ENCODE measurements at regions not wholly inside any gene's neighbourhood (a gene's known extent, or its start where the extent isn't known, plus 50 kb on each side); places are given as distances from the start of the nearest gene placed in this dataset.
A peak's percentile ranks its signal among the peaks of the same experiment; 100 is the strongest.
"Not testable (repeated sequence)": the region's sequence is repeated elsewhere in the genome, so short reads cannot be mapped to it uniquely, and the experiment has no call there.

DNA sequence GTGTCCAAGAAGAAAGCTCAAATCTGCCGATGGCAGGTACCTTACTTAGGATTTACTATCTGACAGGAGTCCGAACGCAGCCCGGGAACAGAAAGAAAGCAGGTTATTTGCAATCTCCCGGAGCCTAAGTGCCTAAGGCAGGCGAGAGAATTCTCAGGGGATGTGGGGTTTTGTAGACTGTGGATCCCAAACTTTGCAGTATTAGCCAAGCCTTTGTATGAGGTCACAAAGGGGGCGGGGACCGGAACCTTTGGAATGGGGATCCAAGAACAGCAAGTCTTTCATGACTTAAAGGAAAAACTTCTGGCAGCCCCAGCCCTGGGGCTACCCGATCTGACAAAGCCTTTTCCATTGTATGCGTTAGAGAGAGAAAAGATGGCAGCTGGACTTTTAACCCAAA is 80.6 kb upstream of the RUBCNL start:
- H3K27me3 ChIP-seq (ENCODE audit: insufficient read depth, low read length); H3K36me3 ChIP-seq (ENCODE audit: insufficient read depth, low read length); H3K27ac ChIP-seq (ENCODE audit: low read depth, low read length); H3K79me2 ChIP-seq (ENCODE audit: control insufficient read depth, insufficient read depth, low read length, unreplicated experiment); H3K4me1 ChIP-seq (ENCODE audit: control insufficient read depth, insufficient read depth, low read length, unreplicated experiment); H2AFZ ChIP-seq (ENCODE audit: low read length, unreplicated experiment); H3K4me3 ChIP-seq (ENCODE audit: low read depth, low read length): not testable (repeated sequence)

DNA sequence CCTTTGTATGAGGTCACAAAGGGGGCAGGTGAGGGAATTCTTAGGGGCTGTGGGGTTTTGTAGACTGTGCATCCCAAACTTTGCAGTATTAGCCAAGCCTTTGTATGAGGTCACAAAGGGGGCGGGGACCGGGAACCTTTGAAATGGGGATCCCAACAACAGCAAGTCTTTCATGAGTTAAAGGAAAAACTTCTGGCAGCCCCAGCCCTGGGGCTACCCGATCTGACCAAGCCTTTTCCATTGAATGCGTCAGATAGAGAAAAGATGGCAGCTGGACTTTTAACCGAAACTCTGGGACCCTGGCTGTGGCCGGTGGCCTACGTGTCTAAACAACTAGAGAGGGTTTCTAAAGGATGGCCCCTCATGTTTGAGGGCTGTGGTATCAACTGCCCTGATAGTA is 79.0 kb upstream of the RUBCNL start:
- H2AFZ ChIP-seq (ENCODE audit: low read length, unreplicated experiment); H3K4me1 ChIP-seq (ENCODE audit: control insufficient read depth, insufficient read depth, low read length, unreplicated experiment); H3K36me3 ChIP-seq (ENCODE audit: insufficient read depth, low read length); H3K27me3 ChIP-seq (ENCODE audit: insufficient read depth, low read length); H3K27ac ChIP-seq (ENCODE audit: low read depth, low read length); H3K4me3 ChIP-seq (ENCODE audit: low read depth, low read length); H3K79me2 ChIP-seq (ENCODE audit: control insufficient read depth, insufficient read depth, low read length, unreplicated experiment): not testable (repeated sequence)

DNA sequence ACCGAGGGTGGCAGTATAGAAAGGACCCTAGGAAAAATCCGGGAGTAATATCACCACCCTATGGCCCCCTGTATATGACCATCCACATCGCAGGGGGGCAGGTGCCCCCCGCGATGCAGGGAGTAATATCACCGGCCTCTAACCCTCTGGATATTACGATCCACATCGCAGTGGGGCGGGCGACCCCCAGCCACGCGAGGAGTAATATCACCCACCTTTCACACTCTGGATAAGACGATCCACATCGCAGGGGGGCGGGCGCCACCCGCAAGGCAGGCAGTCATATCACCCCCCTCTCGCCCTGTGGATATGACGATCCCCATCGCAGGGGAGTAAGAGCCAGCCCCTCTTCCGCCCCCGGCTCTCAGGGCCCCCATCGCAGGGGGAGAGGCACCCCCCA is 76.7 kb upstream of the RUBCNL start:
- Histone ChIP-seq H2AFZ (ENCODE audit: low read length, unreplicated experiment) (no peak overlapping the region), H3K4me3 (ENCODE audit: low read depth, low read length) (no peak overlapping the region), H3K27me3 (ENCODE audit: insufficient read depth, low read length) (no peaks in the 10 kb centered on the region), H3K4me1 (ENCODE audit: control insufficient read depth, insufficient read depth, low read length, unreplicated experiment) (no peaks in the 10 kb centered on the region), H3K79me2 (ENCODE audit: control insufficient read depth, insufficient read depth, low read length, unreplicated experiment) (no peaks in the 10 kb centered on the region), H3K27ac (ENCODE audit: low read depth, low read length) (no peak overlapping the region), H3K36me3 (ENCODE audit: insufficient read depth, low read length) (no peaks in the 10 kb centered on the region)

DNA sequence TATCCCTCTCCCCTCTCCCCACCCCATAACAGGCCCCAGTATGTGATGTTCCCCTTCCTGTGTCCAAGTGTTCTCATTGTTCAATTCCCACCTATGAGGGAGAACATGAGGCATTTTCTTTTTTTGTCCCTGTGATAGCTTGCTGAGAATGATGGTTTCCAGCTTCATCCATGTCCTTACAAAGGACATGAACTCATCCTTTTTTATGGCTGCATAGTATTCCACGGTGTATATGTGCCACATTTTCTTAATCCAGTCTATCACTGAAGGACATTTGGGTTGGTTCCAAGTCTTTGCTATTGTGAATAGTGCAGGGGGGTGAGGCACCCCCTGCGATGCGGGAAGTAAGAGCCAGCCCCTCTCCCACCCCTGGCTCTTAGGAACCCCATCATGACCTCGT is 73.2 kb upstream of the RUBCNL start:
- not testable (repeated sequence) for H3K4me1 ChIP-seq (ENCODE audit: control insufficient read depth, insufficient read depth, low read length, unreplicated experiment); H3K4me3 ChIP-seq (ENCODE audit: low read depth, low read length); H3K27ac ChIP-seq (ENCODE audit: low read depth, low read length); H3K36me3 ChIP-seq (ENCODE audit: insufficient read depth, low read length); H3K79me2 ChIP-seq (ENCODE audit: control insufficient read depth, insufficient read depth, low read length, unreplicated experiment); H3K27me3 ChIP-seq (ENCODE audit: insufficient read depth, low read length); H2AFZ ChIP-seq (ENCODE audit: low read length, unreplicated experiment)

DNA sequence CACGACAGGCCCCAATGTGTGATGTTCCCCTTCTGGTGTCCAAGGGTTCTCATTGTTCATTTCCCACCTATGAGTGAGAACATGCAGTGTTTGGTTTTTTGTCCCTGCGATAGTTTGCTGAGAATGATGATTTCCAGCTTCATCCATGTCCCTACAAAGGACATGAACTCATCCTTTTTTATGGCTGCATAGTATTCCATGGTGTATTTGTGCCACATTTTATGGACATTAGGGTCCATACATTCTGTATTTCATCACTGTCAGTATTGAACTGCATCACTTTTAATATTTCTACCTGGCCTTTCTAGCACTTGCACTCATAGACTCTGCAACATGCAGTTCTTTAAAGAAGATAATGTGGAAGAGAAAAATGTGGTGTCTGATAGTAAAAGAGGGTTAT is 70.2 kb upstream of the RUBCNL start:
- H2AFZ ChIP-seq (ENCODE audit: low read length, unreplicated experiment); H3K4me1 ChIP-seq (ENCODE audit: control insufficient read depth, insufficient read depth, low read length, unreplicated experiment); H3K27me3 ChIP-seq (ENCODE audit: insufficient read depth, low read length); H3K27ac ChIP-seq (ENCODE audit: low read depth, low read length); H3K36me3 ChIP-seq (ENCODE audit: insufficient read depth, low read length); H3K79me2 ChIP-seq (ENCODE audit: control insufficient read depth, insufficient read depth, low read length, unreplicated experiment); H3K4me3 ChIP-seq (ENCODE audit: low read depth, low read length): not testable (repeated sequence)

DNA sequence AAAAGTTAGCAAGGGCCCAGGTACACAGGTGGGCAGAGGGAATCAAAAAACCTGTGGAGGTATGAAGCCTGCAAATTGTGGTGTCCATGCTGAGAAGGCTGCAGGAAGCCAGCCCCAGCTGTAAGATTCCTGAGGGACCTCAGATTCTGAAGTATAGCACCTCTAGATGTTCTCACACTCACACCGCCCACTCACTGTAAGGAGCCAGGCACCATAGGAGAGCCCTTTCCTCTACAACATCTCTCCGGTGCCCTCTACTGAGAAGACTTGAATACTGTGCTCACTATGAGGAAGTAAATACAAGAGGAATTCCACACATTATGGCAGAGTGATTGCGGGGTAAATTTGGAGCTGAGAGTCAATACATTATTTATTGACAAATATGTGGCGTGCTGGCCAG is 68.9 kb upstream of the RUBCNL start:
- H3K79me2 ChIP-seq (ENCODE audit: control insufficient read depth, insufficient read depth, low read length, unreplicated experiment); H3K4me1 ChIP-seq (ENCODE audit: control insufficient read depth, insufficient read depth, low read length, unreplicated experiment); H2AFZ ChIP-seq (ENCODE audit: low read length, unreplicated experiment); H3K4me3 ChIP-seq (ENCODE audit: low read depth, low read length); H3K36me3 ChIP-seq (ENCODE audit: insufficient read depth, low read length); H3K27ac ChIP-seq (ENCODE audit: low read depth, low read length); H3K27me3 ChIP-seq (ENCODE audit: insufficient read depth, low read length): not testable (repeated sequence)

DNA sequence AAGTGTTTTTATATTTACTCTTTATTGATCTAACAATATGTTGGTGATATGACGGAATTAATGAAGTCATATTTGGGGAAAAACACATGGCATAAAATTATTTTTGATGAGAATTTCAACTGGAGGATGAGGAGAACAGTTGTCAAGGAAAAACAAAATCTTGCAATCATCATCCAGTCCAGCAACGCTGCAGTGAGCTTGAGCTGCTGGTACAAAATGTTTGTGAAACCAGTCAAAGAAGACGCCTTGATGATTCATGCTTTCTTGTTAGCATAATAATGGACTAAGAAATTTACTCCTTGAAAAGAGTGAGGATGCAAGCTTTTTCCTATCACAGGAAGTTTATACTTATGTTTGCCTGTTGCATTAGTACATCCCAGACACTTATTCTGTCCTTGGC is 64.1 kb upstream of the RUBCNL start:
- not testable (repeated sequence) for H3K4me1 ChIP-seq (ENCODE audit: control insufficient read depth, insufficient read depth, low read length, unreplicated experiment); H3K36me3 ChIP-seq (ENCODE audit: insufficient read depth, low read length); H3K27me3 ChIP-seq (ENCODE audit: insufficient read depth, low read length); H3K4me3 ChIP-seq (ENCODE audit: low read depth, low read length); H2AFZ ChIP-seq (ENCODE audit: low read length, unreplicated experiment); H3K79me2 ChIP-seq (ENCODE audit: control insufficient read depth, insufficient read depth, low read length, unreplicated experiment); H3K27ac ChIP-seq (ENCODE audit: low read depth, low read length)

DNA sequence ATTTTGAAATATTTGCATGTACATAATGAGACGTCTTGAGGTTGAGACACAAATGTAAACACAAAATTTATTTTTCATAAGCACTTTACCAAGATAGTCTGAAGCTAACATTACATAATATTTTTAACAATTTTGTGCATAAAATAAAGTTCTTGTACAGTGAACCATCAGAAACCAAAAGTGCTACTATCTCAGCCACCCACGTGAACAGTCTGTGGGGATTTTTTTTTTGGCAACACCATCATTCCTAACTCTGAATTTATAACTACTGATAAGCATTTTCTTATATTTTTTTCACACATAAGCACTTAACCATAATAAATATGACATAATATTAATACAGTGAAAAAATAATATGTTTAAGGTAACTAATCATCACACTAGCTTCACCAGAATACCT is 62.9 kb upstream of the RUBCNL start:
- not testable (repeated sequence) for H3K79me2 ChIP-seq (ENCODE audit: control insufficient read depth, insufficient read depth, low read length, unreplicated experiment); H3K27me3 ChIP-seq (ENCODE audit: insufficient read depth, low read length); H3K36me3 ChIP-seq (ENCODE audit: insufficient read depth, low read length); H3K27ac ChIP-seq (ENCODE audit: low read depth, low read length); H2AFZ ChIP-seq (ENCODE audit: low read length, unreplicated experiment); H3K4me3 ChIP-seq (ENCODE audit: low read depth, low read length); H3K4me1 ChIP-seq (ENCODE audit: control insufficient read depth, insufficient read depth, low read length, unreplicated experiment)

DNA sequence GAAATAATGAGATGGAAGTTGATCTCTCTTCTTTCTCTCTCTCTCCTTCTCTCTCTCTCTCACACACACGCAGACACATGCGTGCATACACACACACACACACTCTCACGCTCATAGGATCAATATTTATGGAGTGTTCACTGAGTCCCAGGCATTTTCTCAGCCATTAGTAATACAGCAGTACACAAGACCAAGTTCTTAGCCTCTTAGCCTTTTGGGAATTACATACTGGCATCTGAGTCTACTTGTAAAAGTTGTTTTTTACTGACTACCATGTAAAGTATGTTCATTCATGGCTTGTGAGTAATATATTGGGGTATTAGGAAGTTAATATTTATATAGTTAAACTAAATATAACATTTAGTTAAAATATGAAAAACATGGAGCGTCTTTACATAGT is 61.1 kb upstream of the RUBCNL start:
- H3K4me1 ChIP-seq (ENCODE audit: control insufficient read depth, insufficient read depth, low read length, unreplicated experiment); H3K36me3 ChIP-seq (ENCODE audit: insufficient read depth, low read length); H3K79me2 ChIP-seq (ENCODE audit: control insufficient read depth, insufficient read depth, low read length, unreplicated experiment); H2AFZ ChIP-seq (ENCODE audit: low read length, unreplicated experiment); H3K27me3 ChIP-seq (ENCODE audit: insufficient read depth, low read length); H3K4me3 ChIP-seq (ENCODE audit: low read depth, low read length): not testable (repeated sequence)
- peak overlapping the region; percentile 62 for H3K27ac ChIP-seq (ENCODE audit: low read depth, low read length)

DNA sequence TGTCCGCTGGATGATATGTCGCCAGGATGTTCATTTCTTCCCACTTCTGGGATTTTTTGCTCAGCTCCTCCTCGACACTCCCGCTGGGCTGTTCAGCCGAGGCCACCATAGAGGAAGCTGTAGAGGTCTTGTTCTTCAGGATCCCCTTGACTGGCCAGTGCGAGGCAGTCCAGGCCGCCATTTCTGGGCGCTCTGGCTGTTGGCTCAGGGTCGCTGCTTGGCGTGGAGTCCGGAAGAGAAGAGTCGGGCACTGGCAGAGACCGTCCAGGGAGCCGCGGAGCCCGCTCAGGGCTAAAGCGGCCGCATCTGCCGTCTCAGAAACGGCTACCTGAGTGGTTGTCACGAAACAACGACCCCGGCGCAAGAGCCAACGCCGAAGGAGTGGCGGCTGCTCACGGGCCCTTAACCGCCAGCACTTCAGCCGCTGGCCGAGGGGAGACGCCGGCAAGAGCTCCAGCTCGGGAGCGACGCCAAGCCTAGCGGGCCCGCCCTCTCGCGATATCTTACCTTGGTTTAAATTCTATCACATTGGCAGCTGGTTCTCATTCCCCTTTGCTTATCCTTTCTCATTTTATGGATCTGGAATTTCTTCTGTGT is 50.9 kb upstream of the RUBCNL start:
- not testable (repeated sequence) for H2AFZ ChIP-seq (ENCODE audit: low read length, unreplicated experiment)

More for the DNA sequence above, 50.9 kb upstream of the RUBCNL start:
- not testable (repeated sequence) for H3K27ac ChIP-seq (ENCODE audit: low read depth, low read length); H3K4me3 ChIP-seq (ENCODE audit: low read depth, low read length); H3K27me3 ChIP-seq (ENCODE audit: insufficient read depth, low read length); H3K79me2 ChIP-seq (ENCODE audit: control insufficient read depth, insufficient read depth, low read length, unreplicated experiment); H3K4me1 ChIP-seq (ENCODE audit: control insufficient read depth, insufficient read depth, low read length, unreplicated experiment); H3K36me3 ChIP-seq (ENCODE audit: insufficient read depth, low read length)

All from ACC112 (cell line).